ENCODE measurements at regions not wholly inside any gene's neighbourhood (a gene's known extent, or its start where the extent isn't known, plus 50 kb on each side); places are given as distances from the start of the nearest gene placed in this dataset.

- TF ChIP-seq CTCF (conservative IDR thresholded peaks at IDR 0.05; ENCODE audit: low read depth, low read length) (no peak), EZH2 (IDR thresholded peaks at IDR 0.05; ENCODE audit: low read length, unreplicated experiment) (no peak), EZH2phosphoT487 (IDR thresholded peaks at IDR 0.05; ENCODE audit: borderline replicate concordance, low read length) (no peak)
Observed at GRCh38 chr6:74607934-74608333, 597.9 kb downstream of the COL12A1 start.
